GM18508 (cell line): ENCODE measurements at regions not wholly inside any gene's neighbourhood (a gene's known extent, or its start where the extent isn't known, plus 50 kb on each side); places are given as distances from the start of the nearest gene placed in this dataset.
"Not testable (repeated sequence)": the region's sequence is repeated elsewhere in the genome, so short reads cannot be mapped to it uniquely, and the experiment has no call there.

Experiments used
- ATAC-seq: cut with Tn5 transposase; IDR thresholded peaks from one replicate; pipeline ENCODE4 v1.9.1; 2021; ENCODE audit warnings: moderate number of reproducible peaks; ENCODE audit not compliant: insufficient read depth, unreplicated experiment

DNA sequence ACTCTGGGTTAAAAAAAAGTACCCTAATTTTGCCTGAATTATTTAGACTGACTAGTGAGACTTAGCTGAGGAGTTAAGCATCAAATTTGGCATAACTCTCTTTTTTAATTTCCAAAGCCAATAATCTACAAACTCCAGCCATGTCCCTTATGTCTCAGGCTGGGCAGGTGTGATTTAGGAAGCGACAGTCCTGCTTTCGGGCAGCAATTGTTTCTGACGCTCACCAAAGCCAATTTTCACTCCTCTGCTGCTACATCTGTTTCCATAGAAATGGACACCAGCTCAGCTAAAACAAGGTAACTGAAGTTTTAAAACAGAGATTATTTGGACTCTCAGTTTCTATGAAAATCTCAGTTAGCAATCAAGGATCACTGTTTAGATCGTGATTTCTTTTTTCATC, 338.7 kb downstream of the ABCC12 start:
- no peak for ATAC-seq

DNA sequence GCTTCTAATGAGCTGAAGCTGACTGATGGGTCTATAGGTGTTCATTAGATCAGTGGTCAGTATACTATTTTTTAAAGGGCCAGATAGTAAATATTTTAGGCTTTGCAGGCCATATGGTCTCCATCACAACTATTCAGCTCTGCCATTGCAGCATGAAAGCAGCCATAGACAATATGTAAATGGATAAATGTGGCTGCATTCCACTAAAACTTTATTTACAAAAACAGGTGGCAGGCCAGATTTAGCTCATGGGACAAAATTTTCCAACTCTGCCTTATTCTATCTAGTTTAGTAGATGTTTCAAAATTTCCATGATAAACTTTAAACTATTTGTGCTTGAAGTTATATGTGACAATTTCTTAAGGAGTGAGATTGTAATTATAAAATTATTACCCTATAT, 339.3 kb downstream of the ABCC12 start:
- no peak for ATAC-seq

DNA sequence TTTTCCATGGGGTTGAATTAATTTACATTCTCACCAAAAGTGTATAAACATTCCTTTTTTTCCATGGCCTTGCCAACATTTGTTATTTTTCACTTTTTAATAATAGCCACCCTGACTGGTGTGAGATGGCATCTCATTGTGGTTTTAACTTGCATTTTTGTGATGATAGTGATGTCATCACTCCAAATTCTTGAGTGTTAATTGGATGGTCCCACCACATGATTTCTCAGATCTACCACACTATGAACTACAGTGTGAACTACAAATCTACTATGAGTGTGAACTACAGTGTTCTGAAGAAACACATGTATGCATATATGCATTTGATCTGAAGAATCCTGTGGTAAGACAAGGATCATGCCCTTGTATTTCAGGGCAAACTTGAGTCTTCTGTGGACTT, 340.1 kb downstream of the ABCC12 start:
- no peak for ATAC-seq

DNA sequence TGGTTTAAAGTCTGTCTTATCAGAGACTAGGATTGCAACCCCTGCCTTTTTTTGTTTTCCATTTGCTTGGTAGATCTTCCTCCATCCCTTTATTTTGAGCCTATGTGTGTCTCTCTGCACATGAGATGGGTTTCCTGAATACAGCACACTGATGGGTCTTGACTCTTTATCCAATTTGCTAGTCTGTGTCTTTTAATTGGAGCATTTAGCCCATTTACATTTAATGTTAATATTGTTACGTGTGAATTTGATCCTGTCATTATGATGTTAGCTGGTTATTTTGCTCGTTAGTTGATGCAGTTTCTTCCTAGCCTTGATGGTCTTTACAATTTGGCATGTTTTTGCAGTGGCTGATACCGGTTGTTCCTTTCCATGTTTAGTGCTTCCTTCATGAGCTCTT, 344.0 kb downstream of the ABCC12 start:
- not testable (repeated sequence) for ATAC-seq

DNA sequence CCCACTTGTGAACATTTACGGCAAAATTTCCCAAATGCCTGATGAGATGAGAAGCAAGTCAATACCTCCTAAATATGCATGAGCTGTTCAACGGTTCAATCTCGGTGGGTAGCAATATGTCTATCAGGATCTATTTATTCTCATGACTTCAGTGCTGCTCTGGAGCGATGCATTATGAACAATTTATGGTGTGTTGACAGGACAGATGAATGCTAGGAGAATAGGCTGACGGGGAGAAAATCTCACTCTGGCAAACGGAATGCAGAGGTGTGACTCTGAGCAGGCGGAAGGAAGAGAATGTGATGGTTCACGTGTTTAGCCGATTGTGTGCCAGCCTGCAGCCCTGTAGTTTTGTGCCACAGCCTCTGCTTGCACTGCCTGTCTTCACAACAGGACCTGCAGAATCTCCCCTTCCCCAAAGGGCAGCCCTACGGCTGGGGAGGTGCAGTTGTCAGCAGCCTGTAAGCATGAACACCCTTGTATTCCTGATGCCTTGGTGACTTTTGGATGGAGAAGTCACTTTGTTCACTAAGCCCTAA, 345.2 kb downstream of the PHKB start:
- no peak for ATAC-seq

DNA sequence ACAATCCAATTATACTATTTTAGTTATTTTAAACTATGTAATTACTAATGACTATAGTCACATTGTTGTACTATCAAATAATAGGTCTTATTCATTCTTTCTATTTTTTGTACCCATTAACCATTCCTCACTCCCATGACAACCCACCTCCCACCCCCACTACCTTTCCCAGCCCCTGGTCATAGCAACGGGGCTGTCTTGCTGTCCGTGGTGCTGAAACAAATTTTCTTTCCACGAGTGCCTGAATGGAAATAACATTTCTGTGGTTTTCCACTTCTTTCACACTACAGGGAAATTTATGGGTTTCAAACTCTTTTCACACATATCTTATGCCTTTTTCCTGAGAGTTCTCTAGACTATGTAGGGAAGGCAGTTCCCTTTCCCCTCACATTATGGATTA, 326.6 kb downstream of the PHKB start:
- no peak for ATAC-seq

DNA sequence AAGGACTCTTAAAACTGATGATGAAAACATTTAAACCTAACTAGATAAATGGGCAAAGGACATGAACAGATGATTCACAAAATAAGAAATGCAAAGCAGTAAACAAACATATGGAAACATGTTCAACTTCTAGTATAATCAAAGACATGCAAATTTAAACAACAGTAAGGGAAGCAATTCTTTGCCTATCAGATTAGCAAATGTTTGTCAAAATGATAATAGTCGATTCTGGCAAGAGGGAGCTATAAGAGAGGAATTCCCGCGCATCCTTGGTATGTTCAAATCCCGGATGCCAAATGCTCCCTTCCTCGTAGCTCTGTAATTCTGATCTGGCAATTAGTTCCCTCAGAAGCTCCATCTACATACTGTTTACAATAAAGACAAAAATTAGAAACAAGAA, 320.5 kb downstream of the PHKB start:
- ATAC-seq: no peak

DNA sequence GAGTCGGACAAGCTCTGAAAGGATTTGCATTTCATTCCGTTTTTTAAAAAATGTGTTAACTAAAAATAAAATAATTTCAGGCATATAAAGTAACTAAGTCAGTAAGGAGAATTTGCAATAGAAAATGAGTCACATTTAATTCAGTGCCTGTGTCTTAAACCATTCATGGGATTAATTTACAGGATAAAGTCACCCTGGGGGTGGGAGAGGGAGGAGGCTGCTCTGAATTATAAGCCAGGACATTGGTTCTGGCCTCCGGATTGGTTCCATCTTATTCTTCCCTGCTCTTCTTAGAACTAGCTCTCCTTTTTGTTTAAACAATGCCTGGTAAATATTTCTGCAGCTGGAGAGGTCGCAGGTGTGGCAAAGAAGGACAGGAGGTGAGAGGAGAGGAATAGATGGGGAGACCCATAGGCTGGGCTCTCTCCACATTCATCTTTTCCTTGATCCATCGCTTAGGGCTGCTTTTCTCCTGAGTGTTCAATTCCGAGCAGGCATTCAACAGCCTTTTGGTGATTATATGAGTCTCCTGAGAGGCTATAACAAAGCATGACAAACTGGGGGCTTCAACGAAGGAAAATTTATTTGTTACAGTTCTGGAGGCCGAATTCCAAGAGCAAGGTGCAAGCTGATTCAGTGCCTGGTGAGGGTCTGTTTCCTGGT, 319.2 kb downstream of the PHKB start:
- ATAC-seq: no peak

DNA sequence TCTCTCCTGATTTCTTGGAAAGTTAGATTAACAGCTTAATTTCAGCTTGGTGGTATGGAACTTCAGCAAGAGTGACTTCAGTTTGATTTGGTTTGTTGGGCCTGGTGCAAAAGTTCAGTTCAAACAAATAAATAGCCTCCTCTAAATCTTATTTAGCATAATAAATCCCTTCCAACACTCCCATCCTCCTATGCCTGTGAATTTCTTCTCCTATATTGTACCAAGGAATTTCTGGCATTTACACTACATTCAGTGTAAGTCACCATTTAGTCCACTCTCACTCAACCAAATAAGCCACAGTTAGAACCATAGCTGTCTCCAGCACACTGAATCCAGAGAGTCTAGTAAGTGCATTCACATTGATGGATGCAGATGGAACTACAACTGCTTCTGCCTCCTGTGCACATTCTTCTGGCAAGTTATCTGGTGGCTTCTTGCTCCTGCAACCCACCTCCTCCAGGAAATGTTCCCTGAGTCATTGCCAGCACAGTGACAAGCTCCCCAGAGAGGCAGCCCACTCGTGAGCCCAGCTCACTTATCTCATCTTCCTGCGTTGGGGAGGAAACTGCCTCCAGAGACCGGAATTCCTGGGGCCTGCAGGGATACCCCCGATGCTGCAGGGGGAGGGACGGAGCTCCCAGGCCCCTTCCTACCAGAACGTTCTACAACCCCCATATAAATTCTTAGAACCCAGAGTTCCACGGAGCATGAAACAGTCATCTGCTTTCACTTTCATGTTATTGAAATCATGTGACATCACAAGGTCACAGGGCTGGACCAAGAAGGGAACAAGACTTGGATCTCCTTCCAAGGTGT, 318.3 kb downstream of the PHKB start:
- ATAC-seq: no peak

- no peak for ATAC-seq
Observed at GRCh38 chr16:47778106-47778801, 317.1 kb downstream of the PHKB start.

DNA sequence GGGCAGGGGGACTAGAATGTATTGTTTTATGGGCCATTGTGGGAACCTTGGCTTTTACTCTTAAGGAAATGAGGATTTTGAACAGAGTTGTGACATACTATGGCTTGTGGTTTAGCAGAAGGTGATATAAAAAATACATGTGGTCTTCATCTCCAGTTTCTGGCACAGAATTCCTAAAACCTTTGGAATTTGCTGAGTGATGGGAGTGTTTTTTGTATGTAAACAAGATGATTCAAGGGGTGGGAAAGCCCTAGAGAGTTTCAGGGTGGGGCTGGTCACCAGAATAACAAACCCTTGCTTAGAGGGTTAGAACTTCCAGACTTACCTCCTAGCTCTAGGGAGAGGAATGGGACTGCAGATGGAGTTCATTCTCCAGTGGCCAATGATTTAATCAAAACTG, 316.1 kb downstream of the PHKB start:
- no peak for ATAC-seq

DNA sequence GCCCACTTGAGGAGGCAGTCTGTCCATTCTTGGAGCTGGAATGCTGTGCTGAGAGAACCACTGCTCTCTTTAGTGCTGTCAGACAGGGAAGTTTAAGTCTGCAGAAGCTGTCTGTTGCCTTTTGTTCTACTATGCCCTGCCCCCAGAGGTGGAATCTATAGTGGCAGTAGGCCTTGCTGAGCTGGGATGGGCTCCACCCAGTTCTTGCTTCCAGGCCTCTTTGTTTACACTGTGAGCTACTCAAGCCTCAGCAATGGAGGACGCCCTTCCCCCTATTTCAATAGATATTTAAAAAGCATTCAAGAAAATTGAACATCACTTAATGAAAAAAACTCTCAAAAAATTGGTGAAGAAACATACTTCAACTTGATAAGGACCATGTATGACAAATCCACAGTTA, 313.5 kb downstream of the PHKB start:
- no peak for ATAC-seq

GRCh38 chr16:47753659-47754058, 292.5 kb downstream of the PHKB start:
- ATAC-seq: no peak
